Common myeloid progenitor, CD34-positive (primary cell): ENCODE measurements at regions not wholly inside any gene's neighbourhood (a gene's known extent, or its start where the extent isn't known, plus 50 kb on each side); places are given as distances from the start of the nearest gene placed in this dataset.

Experiments
- CTCF ChIA-PET: fragments of 350-600 bp; sonication (Branson Sonifier 250); formaldehyde crosslinking; loops from one replicate; lab custom pipeline; 2021; ENCODE audit warnings: antibody characterized with exemption; lab: Charles Lee
- POLR2A ChIA-PET: fragments of 350-600 bp; sonication (Branson Sonifier 250); formaldehyde crosslinking; loops from one replicate; lab custom pipeline; 2021; ENCODE audit warnings: antibody characterized with exemption; lab: Charles Lee
- DNase-seq, 3 donors: peaks; one replicate each; pipeline versions ENCODE4 v3.0.0 to v3.0.0-alpha.2; 2013
- H3K27ac ChIP-seq, 2 experiments: 1 replicate in 1 of 2; 2 replicates in 1 of 2; pipeline ENCODE4 v1.7.0; 2013; ENCODE audit warnings: inconsistent platforms in 2 of 2, low read length in 2 of 2, mild to moderate bottlenecking in 2 of 2, low read depth in 1 of 2, moderate library complexity in 1 of 2; ENCODE audit not compliant: severe bottlenecking in 2 of 2, insufficient read depth in 1 of 2, poor library complexity in 1 of 2
- H3K27me3 ChIP-seq, 5 experiments: replicated peaks in 2 of 5; 1 replicate in 3 of 5; 2 replicates in 2 of 5; pipeline versions ENCODE4 v1.6.1 to v1.7.0; 2013; ENCODE audit warnings: low read length in 4 of 5, mild to moderate bottlenecking in 2 of 5, moderate library complexity in 2 of 5, inconsistent platforms in 1 of 5; ENCODE audit not compliant: insufficient read depth in 5 of 5, control insufficient read depth in 4 of 5
- H3K36me3 ChIP-seq, 4 experiments: 1 replicate in 2 of 4; 2 replicates in 2 of 4; pipeline versions ENCODE4 v1.6.1 to v1.7.0; 2013; ENCODE audit warnings: low read length in 3 of 4, control low read depth in 1 of 4, mild to moderate bottlenecking in 1 of 4; ENCODE audit not compliant: control insufficient read depth in 4 of 4, insufficient read depth in 4 of 4
- H3K4me1 ChIP-seq, 4 experiments: 1 replicate in 3 of 4; 2 replicates in 1 of 4; pipeline versions ENCODE4 v1.6.1 to v1.7.1; 2013; ENCODE audit warnings: low read length in 3 of 4, mild to moderate bottlenecking in 3 of 4, control low read depth in 1 of 4, inconsistent platforms in 1 of 4, moderate library complexity in 1 of 4; ENCODE audit not compliant: control insufficient read depth in 4 of 4, insufficient read depth in 4 of 4; ENCODE audit errors: control extremely low read depth in 1 of 4
- H3K4me3 ChIP-seq, 7 experiments: 1 replicate in 4 of 7; 2 replicates in 3 of 7; pipeline versions ENCODE4 v1.5.1 to v1.7.0; 2013; ENCODE audit warnings: mild to moderate bottlenecking in 7 of 7, low read length in 6 of 7, moderate library complexity in 6 of 7, inconsistent platforms in 2 of 7, low read depth in 2 of 7, control low read depth in 1 of 7; ENCODE audit not compliant: insufficient read depth in 4 of 7, control insufficient read depth in 1 of 7; ENCODE audit errors: extremely low read depth in 1 of 7
- H3K9me3 ChIP-seq, 5 experiments: 1 replicate in 4 of 5; 2 replicates in 1 of 5; pipeline versions ENCODE4 v1.6.1 to v1.7.1; 2013; ENCODE audit warnings: low read length in 4 of 5, mild to moderate bottlenecking in 2 of 5, inconsistent platforms in 1 of 5, low read depth in 1 of 5, moderate library complexity in 1 of 5; ENCODE audit not compliant: control insufficient read depth in 4 of 5, insufficient read depth in 2 of 5; ENCODE audit errors: control extremely low read depth in 1 of 5
- WGBS: methylation state at CpG from one replicate; pipeline ENCODE4 v1.1.5; 2013; ENCODE audit not compliant: insufficient coverage; 5-methylcytosine and 5-hydroxymethylcytosine counted together

- H3K27me3 ChIP-seq: no peaks in the 10 kb centered on the region
- CTCF ChIA-PET: interaction anchor here (1.0 to 1.5 kb wide), 2 partner anchors 8 to 17 kb away, joined by 3 read pairs; no protein-coding TSS in a partner anchor
- no peaks in the 10 kb centered on the region for H3K9me3 ChIP-seq
- no CpG with 5 or more reads among the region's 2 CpGs for WGBS
- H3K4me3 ChIP-seq: peak overlapping the region in 1 of 7 experiments; percentile 38
- peak in 2 of 3 donors; percentile 16 to 50 for DNase-seq
- peaks cover 0 to 29% (median 8%) of the 10 kb centered on the region in 4 experiments for H3K4me1 ChIP-seq
- peak overlapping the region; percentile 6 to 44 for H3K27ac ChIP-seq
- POLR2A ChIA-PET: no interaction called here
- H3K36me3 ChIP-seq: no peaks in the 10 kb centered on the region
These were observed 420.0 kb upstream of the CYRIA start for GRCh38 chr2:17085546-17086202.

- ChIA-PET POLR2A (no interaction called here), CTCF (interaction anchor here (0.9 to 1.0 kb wide), 2 partner anchors 18 to 63 kb away, joined by 3 read pairs; no protein-coding TSS in a partner anchor)
- H3K4me1 ChIP-seq: peaks cover 0 to 29% (median 8%) of the 10 kb centered on the region in 4 experiments
- peak; percentile 22 to 84 (median 66) for DNase-seq
- H3K27ac ChIP-seq: peak overlapping the region; percentile 6 to 44
- H3K36me3 ChIP-seq: no peaks in the 10 kb centered on the region
- H3K9me3 ChIP-seq: peaks cover 0 to 5% (median 4%) of the 10 kb centered on the region in 5 experiments
- H3K4me3 ChIP-seq: peak overlapping the region in 1 of 7 experiments; percentile 24
- H3K27me3 ChIP-seq: no peaks in the 10 kb centered on the region
These were observed 419.2 kb upstream of the CYRIA start for GRCh38 chr2:17084877-17085276.

DNA sequence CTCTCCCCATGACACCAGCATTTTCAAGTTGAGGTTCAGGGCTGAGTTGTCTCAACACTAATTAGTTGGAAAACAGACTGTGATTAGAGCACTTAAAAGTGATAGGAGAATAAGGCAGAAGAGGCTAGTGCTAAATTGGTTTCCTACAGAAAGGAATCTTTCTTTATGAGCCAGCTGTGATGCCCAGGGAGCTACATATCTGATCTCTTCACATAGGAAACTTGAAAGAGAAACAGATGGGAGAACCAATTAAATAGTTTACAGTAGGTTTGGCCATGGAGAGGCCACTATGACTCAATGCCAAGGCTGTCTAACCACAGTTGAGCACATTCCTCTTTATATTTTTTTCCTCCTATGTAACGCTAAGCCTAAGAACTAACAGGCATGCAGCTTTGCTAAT is 418.3 kb upstream of the CYRIA start:
- ChIA-PET CTCF (interaction anchor here (0.9 kb wide), 2 partner anchors 23 to 64 kb away, joined by 3 read pairs; no protein-coding TSS in a partner anchor), POLR2A (no interaction called here)
- Histone ChIP-seq H3K4me1 (peaks cover 0 to 29% (median 8%) of the 10 kb centered on the region in 4 experiments), H3K4me3 (no peak overlapping the region), H3K36me3 (no peaks in the 10 kb centered on the region), H3K27ac (no peak overlapping the region), H3K9me3 (peaks cover 0 to 12% (median 10%) of the 10 kb centered on the region in 5 experiments), H3K27me3 (no peaks in the 10 kb centered on the region)
- peak in 2 of 3 donors; percentile 19 to 38 for DNase-seq
- no CpG with 5 or more reads among the region's 1 CpG for WGBS

GRCh38 chr2:17079262-17079661 is 413.6 kb upstream of the CYRIA start:
- Histone ChIP-seq H3K27me3 (no peaks in the 10 kb centered on the region), H3K27ac (no peak overlapping the region), H3K4me1 (peaks cover 0 to 10% (median 0%) of the 10 kb centered on the region in 4 experiments), H3K9me3 (peaks cover 1 to 18% (median 10%) of the 10 kb centered on the region in 5 experiments), H3K36me3 (no peaks in the 10 kb centered on the region), H3K4me3 (no peak overlapping the region)
- DNase-seq: no peak
- CTCF ChIA-PET: interaction anchor here (0.6 kb wide), 1 partner anchor 9 kb away, joined by 3 read pairs; no protein-coding TSS in a partner anchor
- POLR2A ChIA-PET: no interaction called here

DNA sequence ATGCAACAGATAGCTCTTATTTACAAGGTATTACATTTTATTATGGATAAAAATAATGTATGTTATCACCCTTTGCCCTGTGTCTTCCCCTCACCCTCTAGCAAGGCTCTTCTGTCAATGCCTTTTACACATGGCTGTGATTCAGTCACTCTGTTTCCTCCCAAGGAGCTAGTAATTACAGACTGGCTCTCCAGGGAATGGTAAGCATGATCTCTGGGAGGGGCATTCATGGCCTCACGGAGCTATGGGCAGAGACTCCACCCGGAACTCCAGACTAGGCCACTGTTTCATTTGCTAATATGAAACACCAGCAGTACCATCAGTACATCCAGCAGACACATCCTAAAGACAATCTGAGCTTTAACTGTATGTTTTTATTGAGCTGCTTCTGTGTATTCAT is 410.9 kb upstream of the CYRIA start:
- no CpG with 5 or more reads among the region's 2 CpGs for WGBS
- H3K27ac ChIP-seq: no peak overlapping the region
- H3K4me1 ChIP-seq: peaks cover 0 to 2% (median 0%) of the 10 kb centered on the region in 4 experiments
- no peak overlapping the region for H3K4me3 ChIP-seq
- H3K9me3 ChIP-seq: peaks cover 1 to 18% (median 10%) of the 10 kb centered on the region in 5 experiments
- no peaks in the 10 kb centered on the region for H3K27me3 ChIP-seq
- DNase-seq: no peak
- no peaks in the 10 kb centered on the region for H3K36me3 ChIP-seq
- CTCF ChIA-PET: interaction anchor here (0.8 kb wide), 1 partner anchor 27 kb away, joined by 3 read pairs; no protein-coding TSS in a partner anchor
- POLR2A ChIA-PET: no interaction called here

GRCh38 chr2:17070711-17071110 is 405.1 kb upstream of the CYRIA start:
- CTCF ChIA-PET: no interaction called here
- H3K36me3 ChIP-seq: no peaks in the 10 kb centered on the region
- no peaks in the 10 kb centered on the region for H3K4me1 ChIP-seq
- POLR2A ChIA-PET: no interaction called here
- peaks cover 0 to 8% (median 4%) of the 10 kb centered on the region in 5 experiments for H3K9me3 ChIP-seq
- DNase-seq: no peak
- no peaks in the 10 kb centered on the region for H3K27me3 ChIP-seq
- no peak overlapping the region for H3K4me3 ChIP-seq
- no peak overlapping the region for H3K27ac ChIP-seq

- Histone ChIP-seq H3K36me3 (no peaks in the 10 kb centered on the region), H3K4me1 (no peaks in the 10 kb centered on the region), H3K27ac (no peak overlapping the region), H3K4me3 (no peak overlapping the region), H3K9me3 (peaks cover 0 to 8% (median 4%) of the 10 kb centered on the region in 5 experiments), H3K27me3 (no peaks in the 10 kb centered on the region)
- no peak for DNase-seq
- POLR2A ChIA-PET: no interaction called here
- CTCF ChIA-PET: no interaction called here
- WGBS: no CpG with 5 or more reads among the region's 4 CpGs
These were observed 403.9 kb upstream of the CYRIA start for GRCh38 chr2:17069564-17069963.
